Stimulated activated CD4-positive, alpha-beta T cell treated with anti-CD3 and anti-CD28 coated beads, Interleukin-4, amount 100 ng/mL, for 48 hours (primary cell): ENCODE measurements at regions not wholly inside any gene's neighbourhood (a gene's known extent, or its start where the extent isn't known, plus 50 kb on each side); places are given as distances from the start of the nearest gene placed in this dataset.

Experiments
- DNase-seq, 2 donors: peaks; one replicate each; pipeline ENCODE4 v3.0.0-alpha.2; 2020; ENCODE audit warnings: low read depth in 2 of 2

- DNase-seq, result no peak
Observed at GRCh38 chr1:30514137-30514654, 209.2 kb downstream of the MATN1 start.

- no peak for DNase-seq
Observed at GRCh38 chr1:30513396-30514136, 209.8 kb downstream of the MATN1 start.

- DNase-seq, result no peak
Observed at GRCh38 chr1:30512914-30513265, 210.5 kb downstream of the MATN1 start.

- no peak for DNase-seq
Observed at GRCh38 chr1:30511991-30512913, 211.1 kb downstream of the MATN1 start.

DNA sequence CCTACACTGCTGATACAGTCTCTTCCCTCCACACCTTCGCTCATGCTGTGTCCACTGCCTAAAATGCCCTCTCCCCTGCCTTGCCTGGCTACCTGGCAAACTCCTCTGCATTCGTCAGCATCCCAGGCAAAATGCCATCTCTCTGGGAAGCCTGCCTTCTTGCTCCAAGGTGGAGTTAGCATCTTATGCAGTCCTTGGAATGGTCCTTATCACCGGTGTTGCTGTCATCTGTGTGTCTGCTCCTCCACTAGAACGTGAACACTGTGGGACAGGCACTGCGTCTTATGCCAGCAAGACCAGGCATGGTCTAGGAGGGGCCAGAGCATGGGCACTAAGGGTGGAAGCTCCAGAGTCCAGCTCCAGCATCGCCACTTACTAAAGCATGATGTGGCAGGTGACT, 211.8 kb downstream of the MATN1 start:
- DNase-seq, result no peak

DNA sequence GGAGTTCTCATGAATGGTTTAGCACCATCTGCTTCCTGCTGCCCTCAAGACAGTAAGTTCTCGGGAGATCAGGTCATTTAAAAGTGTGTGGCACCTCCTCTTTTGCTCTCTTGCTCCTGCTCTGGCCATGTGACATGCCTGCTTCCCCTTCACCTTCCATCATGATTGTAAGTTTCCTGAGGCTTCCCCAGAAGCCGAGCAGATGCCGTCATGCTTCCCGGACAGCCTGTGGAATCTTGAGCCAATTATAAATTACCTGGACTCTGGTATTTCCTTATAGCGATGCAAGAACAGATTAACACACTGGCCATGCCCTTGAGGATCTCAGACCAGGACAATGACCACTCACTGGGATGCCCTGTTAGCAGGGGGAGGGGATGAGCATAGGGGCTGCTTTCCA, 212.3 kb downstream of the MATN1 start:
- DNase-seq, result no peak

DNA sequence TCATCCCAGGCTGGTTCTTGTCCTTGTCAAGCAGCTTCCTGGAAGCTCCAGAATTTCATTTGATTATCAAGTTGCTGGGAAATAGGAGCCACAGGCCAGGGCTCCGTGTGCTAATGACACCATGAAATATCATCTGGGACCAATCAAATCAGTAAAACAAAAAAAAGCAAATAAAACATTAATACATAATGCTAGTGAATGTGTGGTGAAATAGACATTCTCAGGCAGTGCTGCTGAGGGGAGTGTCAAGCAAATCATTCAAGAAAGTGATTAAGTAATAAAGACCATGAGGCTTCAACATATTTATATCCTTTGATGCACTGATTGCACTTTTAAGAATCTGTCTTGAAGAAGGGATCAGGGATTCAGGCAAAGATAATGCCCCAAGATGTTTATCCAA, 213.7 kb downstream of the MATN1 start:
- no peak for DNase-seq

GRCh38 chr1:30508611-30509010, 214.8 kb downstream of the MATN1 start:
- DNase-seq, result no peak

DNA sequence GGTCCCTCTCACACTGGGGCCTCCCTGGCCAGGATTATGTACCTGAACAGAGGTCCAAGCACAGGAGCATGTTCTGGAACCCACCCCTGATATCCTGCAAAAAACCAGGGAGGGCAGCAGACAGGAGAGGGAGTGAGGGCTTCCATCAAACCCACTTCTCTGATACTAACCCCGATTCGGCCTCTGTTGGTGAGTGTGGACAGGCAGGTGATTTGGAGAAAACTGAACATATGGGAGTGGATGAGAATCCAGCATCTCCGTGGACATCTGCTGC, 215.3 kb downstream of the MATN1 start:
- no peak for DNase-seq

DNA sequence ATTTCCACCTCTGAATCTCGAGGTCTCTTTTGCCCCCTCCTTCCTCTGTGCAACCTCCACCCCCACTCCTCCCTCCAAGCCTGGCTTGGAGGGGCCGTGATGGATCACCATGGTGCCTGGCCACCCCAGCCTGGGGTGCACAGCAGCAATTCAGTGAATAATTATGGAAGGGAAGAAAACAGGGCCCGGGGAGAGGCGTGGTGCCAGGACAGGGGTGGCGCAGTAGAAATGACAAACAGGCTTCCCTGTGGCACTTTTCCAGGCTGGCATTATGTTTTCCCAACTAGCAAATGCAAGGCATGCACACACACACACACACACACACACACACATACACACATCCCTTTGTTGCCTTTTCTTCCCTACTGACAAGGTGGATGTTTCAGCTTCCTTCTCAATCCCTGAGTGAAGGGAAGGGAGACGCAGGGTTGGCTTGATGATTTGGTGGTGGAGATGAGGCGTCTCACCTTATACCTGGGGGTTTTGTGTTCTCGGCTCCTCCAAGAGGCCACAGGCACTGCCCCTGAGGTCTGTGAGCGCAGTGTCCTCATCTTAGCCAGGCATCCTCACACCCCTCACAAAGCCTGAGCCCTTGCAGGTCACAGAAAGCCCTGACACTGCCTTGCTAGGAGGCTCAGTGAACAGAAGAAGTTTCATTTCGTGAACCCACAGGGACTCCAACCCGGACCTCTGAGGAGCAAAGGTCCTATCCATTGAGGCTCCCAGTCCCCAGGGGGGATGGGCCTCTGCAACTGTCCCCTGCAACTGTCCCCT, 215.8 kb downstream of the MATN1 start:
- no peak for DNase-seq

GRCh38 chr1:30507016-30507312, 216.4 kb downstream of the MATN1 start:
- DNase-seq, result no peak

DNA sequence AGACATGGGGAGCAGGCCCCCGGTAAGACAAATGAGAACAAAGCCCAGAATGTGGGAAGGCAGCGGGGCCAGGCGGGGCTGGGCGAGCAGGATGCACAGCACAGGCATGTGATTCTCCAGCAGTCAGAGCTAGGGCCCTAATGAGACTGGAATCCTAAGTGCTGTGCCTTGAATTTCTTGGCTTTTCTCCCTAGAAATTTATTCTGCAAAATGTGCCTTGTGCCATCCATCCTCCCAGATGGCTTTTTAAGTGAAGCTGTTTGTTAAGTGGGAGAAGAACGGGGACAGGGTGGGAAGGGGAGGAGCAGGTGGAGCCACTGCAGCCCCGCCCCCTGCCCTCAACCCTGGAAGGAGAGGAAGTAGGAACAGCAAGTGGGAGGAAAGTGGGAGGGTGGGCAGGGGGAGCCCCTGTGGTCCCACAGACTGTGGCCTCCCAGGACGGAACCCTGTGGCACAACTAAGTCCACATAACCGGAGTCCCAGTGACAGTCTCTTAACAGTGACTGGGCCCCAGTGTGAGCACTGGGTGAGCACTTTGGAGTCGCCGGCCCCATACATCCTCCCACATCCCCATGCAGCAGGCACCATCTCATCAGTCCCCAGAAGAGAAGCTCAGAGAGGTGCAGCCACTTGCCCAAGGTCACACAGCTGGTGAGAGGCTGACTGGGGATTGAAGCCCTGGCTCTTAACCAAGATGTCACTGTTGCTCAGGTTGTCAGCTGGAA, 216.9 kb downstream of the MATN1 start:
- no peak for DNase-seq

GRCh38 chr1:30505853-30506252, 217.5 kb downstream of the MATN1 start:
- DNase-seq, result no peak

GRCh38 chr1:30492451-30492850, 230.9 kb downstream of the MATN1 start:
- DNase-seq, result no peak

DNA sequence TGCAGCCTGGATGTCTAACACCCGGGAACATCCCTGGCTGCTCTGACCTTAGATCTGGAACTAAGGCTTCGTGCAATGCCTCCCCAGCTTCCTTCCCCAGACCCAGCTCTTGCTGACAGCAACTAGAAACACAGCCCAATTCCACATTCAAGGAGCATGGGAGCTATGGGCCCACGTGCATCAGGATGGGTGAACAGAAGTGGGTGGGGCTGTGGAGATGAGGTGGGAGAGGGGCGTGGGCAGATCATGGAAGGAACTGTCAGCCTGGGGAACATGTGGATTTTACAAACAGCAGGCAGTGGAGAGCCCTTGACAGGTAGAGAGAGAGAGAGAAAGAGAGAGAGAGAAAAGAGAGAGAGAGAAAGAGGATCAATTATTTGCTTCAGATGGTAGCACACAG, 231.6 kb downstream of the MATN1 start:
- no peak for DNase-seq

GRCh38 chr1:30490554-30491053, 232.8 kb downstream of the MATN1 start:
- no peak for DNase-seq

DNA sequence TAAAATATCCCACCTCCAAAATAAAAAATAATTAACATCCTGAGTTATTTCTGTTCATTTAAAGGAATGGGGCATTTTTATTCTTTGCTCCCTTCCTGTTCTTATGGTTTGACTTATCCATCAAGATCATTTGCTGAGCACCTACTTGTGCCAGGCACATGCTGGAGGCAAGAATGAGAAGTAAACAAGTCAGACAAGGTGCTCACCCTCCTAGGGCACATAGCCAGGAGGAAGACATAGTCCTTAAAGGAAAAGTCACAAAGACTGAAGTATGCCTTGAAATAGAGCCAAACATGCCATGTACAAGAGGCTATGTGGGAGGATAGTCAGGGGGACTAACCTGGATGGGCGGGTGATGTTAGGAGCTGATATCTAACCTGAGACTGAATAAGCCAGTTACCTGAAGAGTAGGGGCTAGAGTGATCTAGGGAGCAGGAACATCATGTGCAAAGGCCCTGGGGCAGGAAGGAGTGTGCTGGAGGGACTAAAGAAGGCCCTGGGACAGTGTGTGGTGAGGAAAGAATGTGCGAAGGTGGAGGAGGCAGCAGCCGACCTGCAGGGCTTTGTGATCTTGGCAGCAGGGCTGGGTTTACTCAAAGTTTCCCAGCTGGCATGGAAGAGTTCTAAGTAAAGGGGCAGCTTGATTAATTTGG, 233.5 kb downstream of the MATN1 start:
- no peak for DNase-seq

DNA sequence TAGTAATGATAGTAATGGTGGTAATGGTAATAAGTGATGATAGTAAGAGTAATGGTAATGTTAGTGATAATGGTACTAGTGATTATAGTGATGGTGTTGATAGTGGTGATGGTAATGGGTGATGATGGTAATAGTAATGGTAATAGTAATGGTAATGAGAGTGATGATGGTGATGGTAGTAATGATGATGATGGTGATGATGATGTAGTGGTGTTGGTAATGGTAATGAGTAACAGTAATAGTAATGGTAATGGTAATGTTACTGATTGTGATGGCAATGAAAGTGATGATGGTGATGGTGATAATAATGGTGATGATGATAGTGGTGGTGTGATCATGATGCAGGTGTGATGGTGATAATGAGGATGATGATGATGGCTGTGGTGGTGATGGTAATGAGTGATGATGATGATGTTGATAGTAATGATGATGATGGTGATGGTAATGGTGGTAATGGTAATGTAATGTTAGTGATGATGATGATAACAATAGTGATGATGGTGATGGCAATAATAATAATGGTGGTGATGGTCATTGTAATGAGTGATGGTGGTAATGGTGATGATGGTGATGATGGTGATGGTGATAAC, 235.0 kb downstream of the MATN1 start:
- no peak for DNase-seq

DNA sequence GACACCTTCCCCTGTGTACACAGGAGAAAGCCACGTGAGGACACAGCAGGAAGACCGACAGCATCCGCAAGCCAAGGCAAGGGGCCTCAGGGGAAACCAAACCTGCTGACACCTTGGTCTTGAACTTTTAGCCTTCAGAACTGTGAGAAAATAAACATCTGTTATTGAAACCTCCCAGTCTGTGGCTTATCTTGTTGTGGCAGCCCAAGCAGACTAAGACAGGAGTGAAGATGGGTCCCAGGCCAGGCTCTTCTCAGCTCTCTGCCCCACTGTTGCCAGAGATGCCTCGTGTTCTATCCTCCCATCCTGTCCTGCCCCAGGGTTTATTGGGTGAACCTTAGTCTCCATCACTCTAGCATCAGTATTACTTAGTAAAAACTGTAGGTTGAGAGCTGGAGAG, 236.3 kb downstream of the MATN1 start:
- DNase-seq, result no peak

DNA sequence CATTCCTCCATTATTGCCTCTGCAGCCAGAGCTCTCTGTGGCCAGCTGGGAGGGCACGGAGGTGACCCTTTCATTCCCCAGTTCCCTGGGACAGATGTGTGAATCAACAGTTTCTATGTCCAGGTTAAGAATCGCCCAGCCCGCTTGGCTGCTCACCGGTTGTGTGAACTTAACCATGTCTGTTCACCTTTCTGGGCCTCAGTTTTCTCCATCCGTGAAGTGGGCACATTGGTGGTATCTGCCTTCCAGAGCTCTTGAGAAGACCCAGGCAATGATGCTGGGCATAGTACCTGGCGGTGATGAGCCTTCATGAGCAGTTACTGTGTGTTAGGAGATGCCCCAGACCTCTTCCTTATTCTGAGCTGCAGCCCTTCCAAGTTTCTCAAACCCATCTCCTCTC, 238.3 kb downstream of the MATN1 start:
- DNase-seq, result no peak

- no peak for DNase-seq
Observed at GRCh38 chr1:30484668-30485067, 238.7 kb downstream of the MATN1 start.
